Activated T-cell treated with anti-CD3 and anti-CD28 coated beads for 48 hours (primary cell): ENCODE measurements at regions not wholly inside any gene's neighbourhood (a gene's known extent, or its start where the extent isn't known, plus 50 kb on each side); places are given as distances from the start of the nearest gene placed in this dataset.

ENCODE experiments used
- DNase-seq: peaks from one replicate; pipeline ENCODE4 v3.0.0-alpha.2; 2020; ENCODE audit warnings: low read depth

GRCh38 chr20:39632757-39633156 is 670.6 kb downstream of the DHX35 start:
- no peak for DNase-seq

GRCh38 chr20:39632176-39632575 is 670.0 kb downstream of the DHX35 start:
- no peak for DNase-seq

GRCh38 chr20:39631557-39631956 is 669.4 kb downstream of the DHX35 start:
- no peak for DNase-seq

GRCh38 chr20:39630215-39630908 is 668.2 kb downstream of the DHX35 start:
- DNase-seq: no peak

- DNase-seq: no peak
Observed at GRCh38 chr20:39627765-39628164, 665.6 kb downstream of the DHX35 start.

GRCh38 chr20:39624316-39624715 is 662.2 kb downstream of the DHX35 start:
- no peak for DNase-seq

GRCh38 chr20:39623584-39624234 is 661.6 kb downstream of the DHX35 start:
- DNase-seq: no peak

- DNase-seq: no peak
Observed at GRCh38 chr20:39619271-39619785, 657.2 kb downstream of the DHX35 start.

- DNase-seq: no peak
Observed at GRCh38 chr20:39611901-39612300, 649.8 kb downstream of the DHX35 start.

GRCh38 chr20:39607141-39607540 is 645.0 kb downstream of the DHX35 start:
- no peak for DNase-seq

GRCh38 chr20:39605908-39606307 is 643.8 kb downstream of the DHX35 start:
- DNase-seq: no peak

GRCh38 chr20:39605361-39605760 is 643.2 kb downstream of the DHX35 start:
- no peak for DNase-seq

GRCh38 chr20:39603219-39603618 is 641.1 kb downstream of the DHX35 start:
- no peak for DNase-seq

GRCh38 chr20:39602649-39603048 is 640.5 kb downstream of the DHX35 start:
- no peak for DNase-seq

- no peak for DNase-seq
Observed at GRCh38 chr20:39600871-39601270, 638.7 kb downstream of the DHX35 start.

- no peak for DNase-seq
Observed at GRCh38 chr20:39600156-39600555, 638.0 kb downstream of the DHX35 start.

GRCh38 chr20:39596554-39596953 is 634.4 kb downstream of the DHX35 start:
- no peak for DNase-seq

- no peak for DNase-seq
Observed at GRCh38 chr20:39592371-39592770, 630.2 kb downstream of the DHX35 start.

GRCh38 chr20:39588148-39588757 is 626.1 kb downstream of the DHX35 start:
- DNase-seq: no peak

- no peak for DNase-seq
Observed at GRCh38 chr20:39581034-39581433, 618.9 kb downstream of the DHX35 start.

- DNase-seq: no peak
Observed at GRCh38 chr20:39576771-39577170, 614.6 kb downstream of the DHX35 start.

- no peak for DNase-seq
Observed at GRCh38 chr20:39574061-39574460, 611.9 kb downstream of the DHX35 start.

GRCh38 chr20:39571171-39571570 is 609.0 kb downstream of the DHX35 start:
- DNase-seq: no peak
